ENCODE measurements at regions not wholly inside any gene's neighbourhood (a gene's known extent, or its start where the extent isn't known, plus 50 kb on each side); places are given as distances from the start of the nearest gene placed in this dataset.

GRCh38 chr16:74083541-74083940, 213.1 kb upstream of the PSMD7 start:
- Histone ChIP-seq H3K9me3 (no peaks in the 10 kb centered on the region), H3K27ac (no peak overlapping the region), H3K4me3 (no peak overlapping the region), H3K36me3 (no peaks in the 10 kb centered on the region), H3K27me3 (no peaks in the 10 kb centered on the region), H3K4me1 (no peaks in the 10 kb centered on the region)
- ATAC-seq (ENCODE audit: low FRiP score in 2 of 2) (no peak), DNase-seq (no peak)
- TF ChIP-seq POLR2AphosphoS5 (IDR thresholded peaks at IDR 0.05) (no peak), EP300 (IDR thresholded peaks at IDR 0.05) (no peak)
- 87 to 94% methylated on average over 3 of the region's 3 CpGs for WGBS, 2 donors

DNA sequence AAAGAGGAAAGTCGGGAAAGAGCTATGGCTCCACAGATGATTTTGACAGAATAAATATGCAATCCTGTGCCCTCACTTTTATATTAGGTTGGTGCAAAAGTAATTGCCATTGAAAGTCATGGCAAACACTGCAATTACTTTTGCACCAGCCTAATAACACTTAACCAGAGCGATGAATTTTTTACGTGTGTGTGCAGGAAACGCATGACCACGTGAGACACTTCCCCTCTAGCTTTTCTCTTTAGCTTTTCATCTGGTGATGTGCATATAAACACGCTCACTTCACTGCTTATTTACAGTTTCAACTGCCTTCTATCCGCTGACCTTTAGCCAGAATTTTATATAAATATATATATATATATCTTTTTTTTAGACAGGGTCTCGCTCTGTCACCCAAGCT, 216.3 kb upstream of the PSMD7 start:
- no peak for DNase-seq
- Histone ChIP-seq H3K36me3 (no peaks in the 10 kb centered on the region), H3K4me3 (no peak overlapping the region), H3K4me1 (no peaks in the 10 kb centered on the region), H3K27ac (no peak overlapping the region), H3K9me3 (peaks cover 0 to 3% (median under 1%) of the 10 kb centered on the region in 4 donors), H3K27me3 (no peaks in the 10 kb centered on the region)
- no peak for ATAC-seq (ENCODE audit: low FRiP score in 2 of 2)
- 56 to 64% methylated on average over 8 of the region's 8 CpGs for WGBS, 2 donors
- no peak for TF ChIP-seq CTCF (IDR thresholded peaks at IDR 0.05)
- TF ChIP-seq EP300 (IDR thresholded peaks at IDR 0.05) = no peak
- TF ChIP-seq POLR2AphosphoS5 (IDR thresholded peaks at IDR 0.05) = no peak
- TF ChIP-seq POLR2A (IDR thresholded peaks at IDR 0.05) = no peak

DNA sequence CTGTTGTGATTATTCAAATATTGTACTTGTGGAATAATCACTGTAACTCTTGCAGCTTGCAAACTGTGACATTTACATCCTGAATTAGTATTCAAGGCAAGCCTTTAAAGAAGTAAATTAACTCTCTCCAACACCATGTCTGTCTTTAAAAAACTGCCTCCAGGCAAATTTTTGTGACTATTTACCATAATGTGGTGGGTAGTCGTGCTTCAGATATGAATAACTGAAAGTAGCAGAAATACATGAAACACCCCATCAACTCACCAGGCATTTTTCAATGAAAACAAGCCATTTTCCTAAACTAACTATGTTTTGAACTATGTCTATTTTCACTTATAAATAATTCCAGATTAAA, 217.4 kb upstream of the PSMD7 start:
- 69 to 73% methylated on average over 1 of the region's 1 CpG for WGBS, 2 donors
- DNase-seq (no peak), ATAC-seq (ENCODE audit: low FRiP score in 2 of 2) (no peak)
- no peak overlapping the region for H3K4me3 ChIP-seq
- no peak for TF ChIP-seq POLR2AphosphoS5 (IDR thresholded peaks at IDR 0.05)
- no peak for TF ChIP-seq CTCF (IDR thresholded peaks at IDR 0.05)
- no peak for TF ChIP-seq EP300 (IDR thresholded peaks at IDR 0.05)
- no peak for TF ChIP-seq POLR2A (IDR thresholded peaks at IDR 0.05)
- H3K27me3 ChIP-seq = no peaks in the 10 kb centered on the region
- peaks cover 0 to 11% (median 2%) of the 10 kb centered on the region in 4 donors for H3K9me3 ChIP-seq
- H3K4me1 ChIP-seq = no peaks in the 10 kb centered on the region
- no peaks in the 10 kb centered on the region for H3K36me3 ChIP-seq
- no peak overlapping the region for H3K27ac ChIP-seq

GRCh38 chr16:74078511-74079231, 217.9 kb upstream of the PSMD7 start:
- Histone ChIP-seq H3K27me3 (no peaks in the 10 kb centered on the region), H3K36me3 (no peaks in the 10 kb centered on the region), H3K4me1 (no peaks in the 10 kb centered on the region), H3K9me3 (peaks cover 0 to 11% (median 2%) of the 10 kb centered on the region in 4 donors), H3K4me3 (no peak overlapping the region), H3K27ac (no peak overlapping the region)
- ATAC-seq (ENCODE audit: low FRiP score in 2 of 2) (no peak), DNase-seq (no peak)
- 73% methylated on average over 8 of the region's 8 CpGs for WGBS, 2 donors
- TF ChIP-seq CTCF (IDR thresholded peaks at IDR 0.05) (no peak), EP300 (IDR thresholded peaks at IDR 0.05) (no peak), POLR2A (IDR thresholded peaks at IDR 0.05) (no peak), POLR2AphosphoS5 (IDR thresholded peaks at IDR 0.05) (no peak)

DNA sequence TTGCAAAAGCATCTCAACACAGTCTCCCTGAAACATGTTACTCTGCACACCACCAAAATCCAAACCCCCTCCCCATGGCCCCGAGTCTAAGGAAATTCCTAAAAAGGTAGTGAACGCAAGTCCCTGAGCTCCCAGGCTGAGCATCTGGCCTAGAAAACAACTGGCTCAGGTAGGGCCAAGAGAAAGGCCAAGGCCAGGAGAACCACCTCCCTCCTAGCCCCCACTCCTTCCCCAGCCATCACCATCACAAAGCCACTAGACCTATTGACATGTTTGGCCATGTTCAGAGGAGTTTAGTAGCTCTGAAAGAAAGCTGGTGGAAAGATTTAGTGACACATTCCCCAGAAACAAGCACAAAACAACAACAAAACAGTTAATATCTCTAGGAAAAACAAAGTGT, 220.0 kb upstream of the PSMD7 start:
- no peak overlapping the region for H3K27ac ChIP-seq
- H3K4me1 ChIP-seq = no peaks in the 10 kb centered on the region
- TF ChIP-seq CTCF (IDR thresholded peaks at IDR 0.05) (no peak), EP300 (IDR thresholded peaks at IDR 0.05) (no peak), POLR2A (IDR thresholded peaks at IDR 0.05) (no peak), POLR2AphosphoS5 (IDR thresholded peaks at IDR 0.05) (no peak)
- ATAC-seq (ENCODE audit: low FRiP score in 2 of 2) = no peak
- H3K9me3 ChIP-seq = peaks cover 0 to 11% (median 2%) of the 10 kb centered on the region in 4 donors
- DNase-seq = no peak
- no peaks in the 10 kb centered on the region for H3K27me3 ChIP-seq
- H3K36me3 ChIP-seq = no peaks in the 10 kb centered on the region
- H3K4me3 ChIP-seq = no peak overlapping the region
- WGBS, 2 donors = 86 to 100% methylated on average over 2 of the region's 2 CpGs

All from upper lobe of left lung (tissue), 6 donors.